HG03521 (cell line): ENCODE measurements at regions not wholly inside any gene's neighbourhood (a gene's known extent, or its start where the extent isn't known, plus 50 kb on each side); places are given as distances from the start of the nearest gene placed in this dataset.
A peak's percentile ranks its signal among the peaks of the same experiment; 100 is the strongest.
"Not testable (repeated sequence)": the region's sequence is repeated elsewhere in the genome, so short reads cannot be mapped to it uniquely, and the experiment has no call there.

ENCODE experiments used
- ATAC-seq: cut with Tn5 transposase; IDR thresholded peaks from one replicate; pipeline ENCODE4 v1.9.1; 2021; ENCODE audit warnings: mild to moderate bottlenecking, moderate library complexity; ENCODE audit not compliant: unreplicated experiment

DNA sequence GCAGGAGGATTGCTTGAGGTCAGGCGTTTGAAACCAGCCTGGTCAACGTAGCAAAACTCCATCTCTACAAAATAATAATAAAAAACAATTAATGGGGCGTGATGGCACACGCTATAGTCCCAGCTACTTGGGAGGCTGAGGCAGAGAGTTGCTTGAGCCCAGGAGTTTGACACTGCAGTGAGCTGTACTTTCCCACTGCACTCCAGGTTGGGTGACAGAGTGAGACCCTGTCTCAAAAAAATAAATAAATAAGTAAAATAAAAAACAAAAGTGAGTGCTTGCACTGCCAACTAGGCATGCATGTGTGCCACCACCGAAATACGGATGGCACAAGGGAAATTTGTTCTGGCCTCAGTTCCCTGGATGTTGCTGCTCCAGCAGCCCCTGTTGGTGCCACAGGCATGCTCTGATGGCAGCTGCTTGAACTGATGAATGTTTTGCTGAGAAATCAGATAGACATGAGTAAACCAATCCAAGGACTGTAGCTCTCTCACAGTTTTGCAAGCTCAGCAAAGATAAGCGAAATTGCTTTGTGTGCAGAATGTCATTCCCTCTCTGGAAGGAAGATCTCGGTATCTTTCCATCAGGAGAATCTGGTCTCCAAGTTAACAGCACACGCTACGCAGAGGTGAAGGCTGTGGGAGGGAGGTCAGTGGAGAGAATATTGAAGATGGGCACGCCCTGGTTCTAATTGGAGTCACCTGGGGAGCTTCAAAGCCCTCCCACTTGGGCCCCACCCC lies 188.0 kb upstream of the SLC24A3 start:
- ATAC-seq = no peak

DNA sequence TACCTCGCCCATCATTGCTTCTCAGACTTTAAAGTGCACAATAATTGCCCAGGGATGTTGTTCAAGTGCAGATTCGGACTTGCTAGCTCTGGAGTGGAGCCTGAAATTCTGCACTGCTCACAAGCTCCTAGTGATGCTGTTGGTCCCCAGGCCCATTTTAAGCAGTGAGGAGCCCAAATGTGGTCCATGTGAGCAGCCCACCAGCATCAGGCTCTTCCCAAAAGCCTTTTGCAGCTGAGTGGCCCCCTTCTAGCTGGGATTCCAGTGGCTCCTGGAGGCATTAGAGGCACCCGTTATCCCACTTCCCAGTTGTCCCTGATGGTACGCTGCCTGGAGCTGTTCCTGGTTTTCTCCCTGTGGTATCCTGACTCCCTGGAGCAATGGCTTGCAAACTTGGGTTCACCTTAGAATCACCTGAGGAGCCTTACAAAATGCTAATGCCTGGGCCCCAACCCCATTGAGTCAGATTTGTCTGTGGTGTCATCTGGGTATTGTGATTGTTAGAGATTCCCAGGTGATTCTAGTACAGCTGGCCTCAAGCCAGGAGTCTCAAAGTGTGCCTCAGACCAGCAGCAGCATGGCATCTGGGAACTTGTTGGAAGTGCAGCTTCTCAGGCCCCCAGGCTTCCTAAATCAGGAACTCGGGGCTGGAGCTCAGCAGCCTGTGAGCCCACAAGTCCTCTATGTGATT lies 186.9 kb upstream of the SLC24A3 start:
- ATAC-seq = no peak

GRCh38 chr20:19026121-19026878 lies 186.1 kb upstream of the SLC24A3 start:
- ATAC-seq = no peak

- ATAC-seq = no peak
Observed at GRCh38 chr20:19026901-19027644, 185.4 kb upstream of the SLC24A3 start.

- no peak for ATAC-seq
Observed at GRCh38 chr20:19027971-19028370, 184.5 kb upstream of the SLC24A3 start.

GRCh38 chr20:19041787-19042186 lies 170.7 kb upstream of the SLC24A3 start:
- ATAC-seq = no peak

DNA sequence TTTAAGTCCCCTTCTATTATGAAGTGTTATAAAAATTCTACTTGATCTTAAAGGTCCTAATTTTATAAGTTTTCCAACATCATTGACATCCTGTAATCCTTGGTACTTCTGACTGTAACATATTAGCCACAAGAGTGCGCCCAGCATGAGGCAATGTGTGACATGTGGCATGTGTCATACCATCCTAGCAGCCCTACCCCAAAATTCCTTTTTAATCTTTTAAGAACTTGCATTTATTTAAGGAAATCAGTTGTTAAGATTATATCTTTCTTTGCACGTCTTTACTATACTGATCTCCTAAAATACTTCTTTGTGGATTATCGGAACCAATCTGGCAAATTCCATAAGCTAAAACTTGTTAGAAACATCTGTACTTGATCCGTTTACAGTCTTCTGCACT lies 167.1 kb upstream of the SLC24A3 start:
- no peak for ATAC-seq

- no peak for ATAC-seq
Observed at GRCh38 chr20:19047040-19047950, 165.1 kb upstream of the SLC24A3 start.

GRCh38 chr20:19047951-19048296 lies 164.5 kb upstream of the SLC24A3 start:
- no peak for ATAC-seq

- ATAC-seq = no peak
Observed at GRCh38 chr20:19048995-19049501, 163.4 kb upstream of the SLC24A3 start.

GRCh38 chr20:19049514-19049913 lies 162.9 kb upstream of the SLC24A3 start:
- ATAC-seq = no peak

GRCh38 chr20:19056909-19057308 lies 155.5 kb upstream of the SLC24A3 start:
- ATAC-seq = no peak

GRCh38 chr20:19064788-19065187 lies 147.7 kb upstream of the SLC24A3 start:
- not testable (repeated sequence) for ATAC-seq

DNA sequence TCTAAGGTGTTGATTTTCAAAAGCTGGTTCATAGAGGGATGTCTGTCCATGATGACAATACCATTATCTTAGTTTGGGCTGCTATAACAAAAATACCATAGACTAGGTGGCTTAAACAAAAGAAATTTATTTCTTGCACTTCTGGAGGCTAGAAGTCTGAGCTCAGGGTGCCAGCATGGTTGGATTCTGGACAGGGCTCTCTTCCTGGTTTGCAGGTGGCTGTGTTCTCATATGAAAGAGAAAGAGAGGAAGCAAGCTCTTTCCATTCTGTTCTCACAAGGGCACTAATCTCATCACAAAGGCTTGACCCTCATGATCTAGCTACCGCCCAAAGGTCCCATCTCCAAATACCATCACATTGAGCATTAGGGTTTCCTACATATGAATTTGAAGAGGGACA lies 144.5 kb upstream of the SLC24A3 start:
- no peak for ATAC-seq

GRCh38 chr20:19070026-19070425 lies 142.4 kb upstream of the SLC24A3 start:
- ATAC-seq = no peak

- peak; percentile 26 for ATAC-seq
Observed at GRCh38 chr20:19070681-19071445, 141.6 kb upstream of the SLC24A3 start.

DNA sequence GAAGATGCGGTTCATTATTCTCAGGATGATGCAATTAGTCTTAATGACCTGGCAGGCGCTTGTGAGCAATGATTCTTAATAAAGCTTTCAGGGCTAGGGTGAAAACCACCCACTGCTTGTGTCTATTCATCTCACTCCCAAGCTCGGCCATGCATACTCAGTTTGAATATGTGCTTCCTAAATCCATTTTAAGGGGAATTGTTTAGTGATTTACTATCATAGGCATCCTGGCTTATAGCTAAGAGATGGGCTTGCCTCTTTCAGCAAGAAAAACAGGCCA lies 141.1 kb upstream of the SLC24A3 start:
- ATAC-seq = peak; percentile 23

DNA sequence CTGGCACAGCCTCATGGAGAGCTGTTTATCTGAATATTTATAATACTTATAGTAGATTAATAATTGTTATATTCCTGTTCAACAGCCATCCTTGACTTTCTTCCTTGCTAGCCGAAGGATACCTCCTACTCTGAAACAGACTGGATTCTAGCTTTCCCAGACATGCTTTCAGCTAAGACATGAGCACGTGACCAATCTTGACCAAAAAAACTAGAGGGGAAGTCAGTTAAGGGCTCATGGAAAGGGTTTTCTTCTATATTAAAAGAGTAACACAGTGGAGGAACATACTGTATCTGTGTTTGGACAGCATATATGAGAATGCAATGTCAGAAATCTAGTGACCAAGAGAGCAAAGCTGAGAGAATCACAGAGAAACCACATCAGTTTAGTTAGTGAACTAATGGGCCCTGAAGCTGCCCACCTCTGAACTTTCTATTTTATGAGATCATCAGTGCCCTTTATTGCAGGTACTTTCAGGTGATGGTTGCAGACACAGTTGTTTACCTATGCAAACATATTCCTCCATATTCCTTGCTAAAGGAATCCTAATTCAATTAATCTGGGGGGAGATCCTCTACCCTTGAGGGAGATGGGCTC lies 140.4 kb upstream of the SLC24A3 start:
- no peak for ATAC-seq

- ATAC-seq = no peak
Observed at GRCh38 chr20:19072988-19073387, 139.5 kb upstream of the SLC24A3 start.
